ENCODE measurements at regions not wholly inside any gene's neighbourhood (a gene's known extent, or its start where the extent isn't known, plus 50 kb on each side); places are given as distances from the start of the nearest gene placed in this dataset.

DNA sequence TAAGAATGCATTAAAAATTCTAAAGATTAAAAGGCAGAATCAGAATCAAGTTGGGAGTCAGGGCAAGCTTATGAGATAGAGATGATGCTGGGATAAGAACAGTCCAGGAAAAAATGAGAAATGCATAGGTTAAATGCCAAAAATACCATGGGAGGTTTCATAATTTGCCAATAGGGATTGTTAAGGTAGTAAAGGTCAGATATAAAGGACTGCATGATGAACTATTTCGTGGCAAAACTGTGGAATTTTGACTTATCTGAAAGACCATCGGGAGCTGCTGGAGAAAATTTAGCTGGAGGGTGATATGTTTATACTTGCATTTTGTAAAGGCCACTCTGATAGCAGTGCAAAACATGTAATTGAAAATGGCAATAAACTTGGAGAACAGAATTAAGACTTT is 1872.8 kb upstream of the ACO1 start:
- 23% methylated on average over 2 of the region's 2 CpGs for WGBS (ENCODE audit: insufficient coverage, insufficient replicate concordance, low lambda C conversion rate, missing lambda C conversion rate)
- H3K4me2 ChIP-seq (ENCODE audit: control insufficient read depth, insufficient read depth), result no peak overlapping the region
- DNase-seq (ENCODE audit: low read depth, low spot score) (no peak), FAIRE-seq (no peak), ATAC-seq (no peak)
- RAD21 ChIA-PET (ENCODE audit: unreplicated experiment), result no interaction called here
- H3K79me2 ChIP-seq (ENCODE audit: control insufficient read depth, insufficient read depth, low read length), result no peaks in the 10 kb centered on the region
- no peaks in the 10 kb centered on the region for H3K36me3 ChIP-seq (ENCODE audit: control insufficient read depth in 2 of 2, insufficient read depth in 2 of 2, low read length in 1 of 2)
- no peak overlapping the region for H3K27ac ChIP-seq (ENCODE audit: control insufficient read depth, insufficient read depth)
- intact Hi-C loops (cut with micrococcal nuclease; ENCODE audit: unreplicated experiment) (no loop called here), in situ Hi-C loops (cut with MboI) (no loop called here)
- no TSS peak for BruUV-seq (replicated peaks)
- no peaks in the 10 kb centered on the region for H3K27me3 ChIP-seq (replicated peaks in 1 of 2; ENCODE audit: control insufficient read depth in 2 of 2, insufficient read depth in 2 of 2, low read length in 1 of 2)
- H3K9me3 ChIP-seq (replicated peaks; ENCODE audit: control insufficient read depth, insufficient read depth, low read length), result no peaks in the 10 kb centered on the region
- no peak overlapping the region for H3K9ac ChIP-seq (ENCODE audit: control insufficient read depth, insufficient read depth, low read length)
- H4K20me1 ChIP-seq (ENCODE audit: control insufficient read depth, insufficient read depth), result no peaks in the 10 kb centered on the region
- SMC1A ChIA-PET (ENCODE audit: uncharacterized antibody, unreplicated experiment), result no interaction called here
- TF ChIP-seq CBFB (IDR thresholded peaks at IDR 0.05; ENCODE audit: low read depth), result no peak
- TF ChIP-seq PML (IDR thresholded peaks at IDR 0.05; ENCODE audit: low read length), result no peak
- TF ChIP-seq, protein P1, sequence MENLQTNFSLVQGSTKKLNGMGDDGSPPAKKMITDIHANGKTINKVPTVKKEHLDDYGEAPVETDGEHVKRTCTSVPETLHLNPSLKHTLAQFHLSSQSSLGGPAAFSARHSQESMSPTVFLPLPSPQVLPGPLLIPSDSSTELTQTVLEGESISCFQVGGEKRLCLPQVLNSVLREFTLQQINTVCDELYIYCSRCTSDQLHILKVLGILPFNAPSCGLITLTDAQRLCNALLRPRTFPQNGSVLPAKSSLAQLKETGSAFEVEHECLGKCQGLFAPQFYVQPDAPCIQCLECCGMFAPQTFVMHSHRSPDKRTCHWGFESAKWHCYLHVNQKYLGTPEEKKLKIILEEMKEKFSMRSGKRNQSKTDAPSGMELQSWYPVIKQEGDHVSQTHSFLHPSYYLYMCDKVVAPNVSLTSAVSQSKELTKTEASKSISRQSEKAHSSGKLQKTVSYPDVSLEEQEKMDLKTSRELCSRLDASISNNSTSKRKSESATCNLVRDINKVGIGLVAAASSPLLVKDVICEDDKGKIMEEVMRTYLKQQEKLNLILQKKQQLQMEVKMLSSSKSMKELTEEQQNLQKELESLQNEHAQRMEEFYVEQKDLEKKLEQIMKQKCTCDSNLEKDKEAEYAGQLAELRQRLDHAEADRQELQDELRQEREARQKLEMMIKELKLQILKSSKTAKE (IDR thresholded peaks at IDR 0.05; ENCODE audit: low read depth, poor library complexity, severe bottlenecking), result no peak
- no peak for TF ChIP-seq ETV6 (conservative IDR thresholded peaks at IDR 0.05 in 1 of 2, IDR thresholded peaks at IDR 0.05 in 1 of 2; ENCODE audit: borderline replicate concordance in 1 of 2, low read depth in 1 of 2)
- TF ChIP-seq POU2F2 (IDR thresholded peaks at IDR 0.05; ENCODE audit: borderline replicate concordance, low read depth, low read length), result no peak
- CTCF ChIA-PET, result interaction anchor here (0.6 to 1.0 kb wide), 2 partner anchors 48 to 1091 kb away, joined by 3 read pairs; no protein-coding TSS in a partner anchor
- POLR2A ChIA-PET, result no interaction called here
- H2AFZ ChIP-seq (ENCODE audit: control insufficient read depth, low read depth, low read length), result no peak overlapping the region
- H3K4me1 ChIP-seq (ENCODE audit: control insufficient read depth, insufficient read depth, low read length), result no peaks in the 10 kb centered on the region
- no peak overlapping the region for H3K4me3 ChIP-seq

DNA sequence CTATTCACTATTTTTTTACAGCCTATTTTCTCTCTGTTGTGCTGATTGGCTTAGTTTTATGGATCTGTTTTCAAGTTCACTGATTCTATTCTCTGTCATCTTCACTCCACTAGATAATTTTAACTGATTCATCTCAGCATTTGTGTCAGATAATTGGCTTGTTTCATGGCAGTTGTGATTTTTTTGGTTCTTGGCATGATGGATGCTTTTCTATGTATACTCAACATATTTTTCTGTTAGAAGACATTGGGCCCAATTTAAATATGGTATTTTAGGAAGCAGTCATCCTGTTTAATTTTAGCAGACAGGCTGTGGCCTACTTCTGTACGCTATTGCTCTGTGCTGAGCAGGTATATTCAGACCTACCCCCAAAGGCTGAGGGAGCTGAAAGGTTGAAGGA is 1865.3 kb upstream of the ACO1 start:
- ChIA-PET SMC1A (ENCODE audit: uncharacterized antibody, unreplicated experiment) (no interaction called here), POLR2A (no interaction called here), CTCF (no interaction called here), RAD21 (ENCODE audit: unreplicated experiment) (no interaction called here)
- Histone ChIP-seq H3K79me2 (ENCODE audit: control insufficient read depth, insufficient read depth, low read length) (no peaks in the 10 kb centered on the region), H3K4me3 (no peak overlapping the region), H3K4me1 (ENCODE audit: control insufficient read depth, insufficient read depth, low read length) (no peaks in the 10 kb centered on the region), H3K9me3 (replicated peaks; ENCODE audit: control insufficient read depth, insufficient read depth, low read length) (no peaks in the 10 kb centered on the region), H3K27me3 (replicated peaks in 1 of 2; ENCODE audit: control insufficient read depth in 2 of 2, insufficient read depth in 2 of 2, low read length in 1 of 2) (no peaks in the 10 kb centered on the region), H3K4me2 (ENCODE audit: control insufficient read depth, insufficient read depth) (no peak overlapping the region), H3K36me3 (ENCODE audit: control insufficient read depth in 2 of 2, insufficient read depth in 2 of 2, low read length in 1 of 2) (no peaks in the 10 kb centered on the region), H2AFZ (ENCODE audit: control insufficient read depth, low read depth, low read length) (no peak overlapping the region), H3K27ac (ENCODE audit: control insufficient read depth, insufficient read depth) (no peak overlapping the region), H4K20me1 (ENCODE audit: control insufficient read depth, insufficient read depth) (no peaks in the 10 kb centered on the region), H3K9ac (ENCODE audit: control insufficient read depth, insufficient read depth, low read length) (no peak overlapping the region)
- FAIRE-seq (no peak), ATAC-seq (no peak), DNase-seq (ENCODE audit: low read depth, low spot score) (no peak)
- 0% methylated on average over 1 of the region's 1 CpG for WGBS (ENCODE audit: insufficient coverage, insufficient replicate concordance, low lambda C conversion rate, missing lambda C conversion rate)
- BruUV-seq (replicated peaks), result no TSS peak
- intact Hi-C loops (cut with micrococcal nuclease; ENCODE audit: unreplicated experiment), result no loop called here
- in situ Hi-C loops (cut with MboI), result no loop called here
- TF ChIP-seq BMI1 (IDR thresholded peaks at IDR 0.05; ENCODE audit: borderline replicate concordance) (no peak), SRF (IDR thresholded peaks at IDR 0.05; ENCODE audit: low read depth in 2 of 2, low read length in 2 of 2) (no peak), CHD2 (IDR thresholded peaks at IDR 0.05; ENCODE audit: borderline replicate concordance, low read depth, low read length) (no peak), RUNX3 (IDR thresholded peaks at IDR 0.05; ENCODE audit: low read length) (no peak), SMC3 (IDR thresholded peaks at IDR 0.05; ENCODE audit: borderline replicate concordance, low read length) (no peak), SREBF1 (IDR thresholded peaks at IDR 0.05; ENCODE audit: low read length) (no peak), KDM1A (IDR thresholded peaks at IDR 0.05; ENCODE audit: borderline replicate concordance) (no peak)
- TF ChIP-seq, protein P2, sequence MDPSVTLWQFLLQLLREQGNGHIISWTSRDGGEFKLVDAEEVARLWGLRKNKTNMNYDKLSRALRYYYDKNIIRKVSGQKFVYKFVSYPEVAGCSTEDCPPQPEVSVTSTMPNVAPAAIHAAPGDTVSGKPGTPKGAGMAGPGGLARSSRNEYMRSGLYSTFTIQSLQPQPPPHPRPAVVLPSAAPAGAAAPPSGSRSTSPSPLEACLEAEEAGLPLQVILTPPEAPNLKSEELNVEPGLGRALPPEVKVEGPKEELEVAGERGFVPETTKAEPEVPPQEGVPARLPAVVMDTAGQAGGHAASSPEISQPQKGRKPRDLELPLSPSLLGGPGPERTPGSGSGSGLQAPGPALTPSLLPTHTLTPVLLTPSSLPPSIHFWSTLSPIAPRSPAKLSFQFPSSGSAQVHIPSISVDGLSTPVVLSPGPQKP (IDR thresholded peaks at IDR 0.05; ENCODE audit: low read depth, low read length), result no peak
- TF ChIP-seq, protein P3, sequence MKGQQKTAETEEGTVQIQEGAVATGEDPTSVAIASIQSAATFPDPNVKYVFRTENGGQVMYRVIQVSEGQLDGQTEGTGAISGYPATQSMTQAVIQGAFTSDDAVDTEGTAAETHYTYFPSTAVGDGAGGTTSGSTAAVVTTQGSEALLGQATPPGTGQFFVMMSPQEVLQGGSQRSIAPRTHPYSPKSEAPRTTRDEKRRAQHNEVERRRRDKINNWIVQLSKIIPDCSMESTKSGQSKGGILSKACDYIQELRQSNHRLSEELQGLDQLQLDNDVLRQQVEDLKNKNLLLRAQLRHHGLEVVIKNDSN (IDR thresholded peaks at IDR 0.05; ENCODE audit: borderline replicate concordance, extremely low read length, insufficient read depth, low read depth, low read length), result no peak
- TF ChIP-seq, protein P4, sequence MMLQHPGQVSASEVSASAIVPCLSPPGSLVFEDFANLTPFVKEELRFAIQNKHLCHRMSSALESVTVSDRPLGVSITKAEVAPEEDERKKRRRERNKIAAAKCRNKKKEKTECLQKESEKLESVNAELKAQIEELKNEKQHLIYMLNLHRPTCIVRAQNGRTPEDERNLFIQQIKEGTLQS (IDR thresholded peaks at IDR 0.05; ENCODE audit: borderline replicate concordance, extremely low read depth, low read depth, low read length), result no peak
